DOHH2 (cell line): ENCODE measurements at regions not wholly inside any gene's neighbourhood (a gene's known extent, or its start where the extent isn't known, plus 50 kb on each side); places are given as distances from the start of the nearest gene placed in this dataset.

Experiments
- EZH2phosphoT487 ChIP-seq: fragments of 200-600 bp; sonication (generic); IDR thresholded peaks from 2 replicates; pipeline ENCODE4 v1.6.1; 2017; ENCODE audit warnings: borderline replicate concordance, mild to moderate bottlenecking, antibody characterized with exemption, low read length, moderate library complexity, mixed read lengths
- TF ChIP-seq, protein P1 (sequence below): fragments of 200-600 bp; sonication (generic); IDR thresholded peaks from one replicate; pipeline ENCODE4 v1.5.1; 2014; ENCODE audit warnings: antibody characterized with exemption, mild to moderate bottlenecking, low read depth, low read length; ENCODE audit not compliant: poor library complexity, severe bottlenecking

DNA sequence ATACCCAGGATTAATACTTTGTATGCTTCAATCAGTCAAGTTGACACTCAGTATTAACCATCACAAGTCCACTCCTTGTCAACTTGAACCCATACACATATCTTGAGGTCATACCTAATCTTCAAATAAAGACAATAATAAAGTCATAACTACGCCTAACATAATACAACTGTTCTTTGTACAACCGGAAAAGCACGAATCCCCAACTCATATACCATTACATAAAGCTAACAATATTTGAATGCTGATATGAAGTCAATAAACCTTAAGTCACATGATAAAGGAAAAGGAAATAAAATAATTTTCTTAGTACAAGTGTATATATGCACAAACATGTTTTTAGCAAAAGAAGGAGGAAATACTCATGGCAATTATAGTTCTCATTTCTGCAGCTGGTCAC, 770.6 kb upstream of the GYPC start:
- TF ChIP-seq, protein P1, sequence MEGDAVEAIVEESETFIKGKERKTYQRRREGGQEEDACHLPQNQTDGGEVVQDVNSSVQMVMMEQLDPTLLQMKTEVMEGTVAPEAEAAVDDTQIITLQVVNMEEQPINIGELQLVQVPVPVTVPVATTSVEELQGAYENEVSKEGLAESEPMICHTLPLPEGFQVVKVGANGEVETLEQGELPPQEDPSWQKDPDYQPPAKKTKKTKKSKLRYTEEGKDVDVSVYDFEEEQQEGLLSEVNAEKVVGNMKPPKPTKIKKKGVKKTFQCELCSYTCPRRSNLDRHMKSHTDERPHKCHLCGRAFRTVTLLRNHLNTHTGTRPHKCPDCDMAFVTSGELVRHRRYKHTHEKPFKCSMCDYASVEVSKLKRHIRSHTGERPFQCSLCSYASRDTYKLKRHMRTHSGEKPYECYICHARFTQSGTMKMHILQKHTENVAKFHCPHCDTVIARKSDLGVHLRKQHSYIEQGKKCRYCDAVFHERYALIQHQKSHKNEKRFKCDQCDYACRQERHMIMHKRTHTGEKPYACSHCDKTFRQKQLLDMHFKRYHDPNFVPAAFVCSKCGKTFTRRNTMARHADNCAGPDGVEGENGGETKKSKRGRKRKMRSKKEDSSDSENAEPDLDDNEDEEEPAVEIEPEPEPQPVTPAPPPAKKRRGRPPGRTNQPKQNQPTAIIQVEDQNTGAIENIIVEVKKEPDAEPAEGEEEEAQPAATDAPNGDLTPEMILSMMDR: no peak
- no peak for TF ChIP-seq EZH2phosphoT487
